Astrocyte (in vitro differentiated cells and primary cell): ENCODE measurements at regions not wholly inside any gene's neighbourhood (a gene's known extent, or its start where the extent isn't known, plus 50 kb on each side); places are given as distances from the start of the nearest gene placed in this dataset.

Experiments used
- DNase-seq: peaks from one replicate; pipeline ENCODE4 v3.0.0-alpha.2; 2010; ENCODE audit warnings: low read depth
- FAIRE-seq: peaks from 2 replicates; lab custom pipeline; 2011; peaks lifted over from hg19 to GRCh38; lab: Jason Lieb, UNC
- H2AFZ ChIP-seq: 2 replicates; pipeline ENCODE4 v1.6.0; 2012; ENCODE audit warnings: low read depth, low read length, inconsistent platforms
- H3K27ac ChIP-seq: 2 replicates; pipeline ENCODE4 v1.5.1; 2011; ENCODE audit warnings: low read depth, low read length, inconsistent platforms
- H3K27me3 ChIP-seq: 2 replicates; pipeline ENCODE4 v1.6.0; 2011; ENCODE audit warnings: low read length, inconsistent platforms; ENCODE audit not compliant: insufficient read depth
- H3K36me3 ChIP-seq: 2 replicates; pipeline ENCODE4 v1.5.1; 2011; ENCODE audit warnings: low read length, inconsistent platforms; ENCODE audit not compliant: insufficient read depth
- H3K4me1 ChIP-seq: 2 replicates; pipeline ENCODE4 v1.5.1; 2011; ENCODE audit warnings: low read length, inconsistent platforms; ENCODE audit not compliant: insufficient read depth
- H3K4me2 ChIP-seq: 2 replicates; pipeline ENCODE4 v1.6.0; 2012; ENCODE audit warnings: low read length, inconsistent platforms
- H3K4me3 ChIP-seq: 2 replicates; pipeline ENCODE4 v1.5.1; 2011; ENCODE audit warnings: low read depth, mild to moderate bottlenecking, low read length, inconsistent platforms; ENCODE audit not compliant: insufficient read depth
- H3K79me2 ChIP-seq: 2 replicates; pipeline ENCODE4 v1.6.0; 2012; ENCODE audit warnings: mild to moderate bottlenecking, low read length, inconsistent platforms; ENCODE audit not compliant: insufficient read depth
- H3K9ac ChIP-seq: 2 replicates; pipeline ENCODE4 v1.6.0; 2012; ENCODE audit warnings: mild to moderate bottlenecking, low read length, inconsistent platforms
- H3K9me3 ChIP-seq: 2 replicates; pipeline ENCODE4 v1.5.1; 2012; ENCODE audit warnings: low read depth, mild to moderate bottlenecking, low read length, inconsistent platforms; ENCODE audit not compliant: insufficient read depth
- H4K20me1 ChIP-seq: 2 replicates; pipeline ENCODE4 v1.6.0; 2012; ENCODE audit warnings: low read length, inconsistent platforms; ENCODE audit not compliant: insufficient read depth
- H3K27ac Mint-ChIP-seq: one replicate; pipeline ENCODE4 v1.8.0; 2021; ENCODE audit warnings: mild to moderate bottlenecking, mixed read lengths; ENCODE audit not compliant: unreplicated experiment
- H3K27me3 Mint-ChIP-seq: one replicate; pipeline ENCODE4 v1.8.0; 2021; ENCODE audit warnings: low read depth, mixed read lengths; ENCODE audit not compliant: unreplicated experiment
- H3K36me3 Mint-ChIP-seq: one replicate; pipeline ENCODE4 v1.8.0; 2021; ENCODE audit warnings: low read depth, mixed read lengths; ENCODE audit not compliant: unreplicated experiment
- H3K4me1 Mint-ChIP-seq: one replicate; pipeline ENCODE4 v1.8.0; 2021; ENCODE audit warnings: low read depth, mixed read lengths; ENCODE audit not compliant: unreplicated experiment
- H3K4me3 Mint-ChIP-seq: one replicate; pipeline ENCODE4 v1.8.0; 2021; ENCODE audit warnings: mild to moderate bottlenecking, moderate library complexity, mixed read lengths; ENCODE audit not compliant: unreplicated experiment
- H3K9me3 Mint-ChIP-seq: one replicate; pipeline ENCODE4 v1.8.0; 2021; ENCODE audit warnings: mild to moderate bottlenecking, mixed read lengths; ENCODE audit not compliant: unreplicated experiment
- EZH2 ChIP-seq: IDR thresholded peaks from 2 replicates; pipeline ENCODE4 v1.6.1; 2012; ENCODE audit warnings: mild to moderate bottlenecking, low read length, inconsistent platforms; ENCODE audit not compliant: insufficient read depth
- TF ChIP-seq, protein P1 (sequence below): IDR thresholded peaks from 2 replicates; pipeline ENCODE4 v1.5.1; 2011; ENCODE audit warnings: low read depth, mild to moderate bottlenecking, inconsistent platforms, low read length, moderate library complexity; ENCODE audit not compliant: insufficient read depth

DNA sequence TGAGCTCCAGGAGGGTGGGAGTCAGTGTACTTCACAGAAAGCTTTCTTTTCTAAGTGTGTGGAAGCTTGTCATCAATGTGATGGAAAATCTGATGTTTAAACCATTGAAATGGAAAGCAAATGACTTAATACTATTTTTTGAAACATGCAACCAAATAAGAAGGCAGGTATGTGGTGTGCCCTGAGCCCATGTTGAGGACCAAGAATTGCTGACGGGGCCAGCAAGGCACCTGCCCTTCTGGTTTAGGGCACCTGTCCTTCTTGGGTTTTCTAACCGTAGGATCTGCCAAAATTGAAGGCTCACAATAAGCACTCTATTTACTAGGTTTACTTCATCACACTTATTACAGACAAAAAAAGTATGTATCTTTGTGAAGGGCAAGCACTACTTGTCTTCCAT is 537.7 kb downstream of the SOCS6 start:
- H3K9me3 Mint-ChIP-seq: no peaks in the 10 kb centered on the region
- H3K9me3 ChIP-seq: peaks cover 2% of the 10 kb centered on the region
- no peaks in the 10 kb centered on the region for H3K27me3 Mint-ChIP-seq
- H3K36me3 Mint-ChIP-seq: no peaks in the 10 kb centered on the region
- H4K20me1 ChIP-seq: no peaks in the 10 kb centered on the region
- H3K4me2 ChIP-seq: no peak overlapping the region
- no peaks in the 10 kb centered on the region for H3K4me1 Mint-ChIP-seq
- FAIRE-seq (no peak), DNase-seq (no peak)
- H3K79me2 ChIP-seq: no peaks in the 10 kb centered on the region
- no peak overlapping the region for H3K27ac Mint-ChIP-seq
- no peak overlapping the region for H3K4me3 ChIP-seq
- no peaks in the 10 kb centered on the region for H3K36me3 ChIP-seq
- no peak for TF ChIP-seq EZH2
- TF ChIP-seq, protein P1, sequence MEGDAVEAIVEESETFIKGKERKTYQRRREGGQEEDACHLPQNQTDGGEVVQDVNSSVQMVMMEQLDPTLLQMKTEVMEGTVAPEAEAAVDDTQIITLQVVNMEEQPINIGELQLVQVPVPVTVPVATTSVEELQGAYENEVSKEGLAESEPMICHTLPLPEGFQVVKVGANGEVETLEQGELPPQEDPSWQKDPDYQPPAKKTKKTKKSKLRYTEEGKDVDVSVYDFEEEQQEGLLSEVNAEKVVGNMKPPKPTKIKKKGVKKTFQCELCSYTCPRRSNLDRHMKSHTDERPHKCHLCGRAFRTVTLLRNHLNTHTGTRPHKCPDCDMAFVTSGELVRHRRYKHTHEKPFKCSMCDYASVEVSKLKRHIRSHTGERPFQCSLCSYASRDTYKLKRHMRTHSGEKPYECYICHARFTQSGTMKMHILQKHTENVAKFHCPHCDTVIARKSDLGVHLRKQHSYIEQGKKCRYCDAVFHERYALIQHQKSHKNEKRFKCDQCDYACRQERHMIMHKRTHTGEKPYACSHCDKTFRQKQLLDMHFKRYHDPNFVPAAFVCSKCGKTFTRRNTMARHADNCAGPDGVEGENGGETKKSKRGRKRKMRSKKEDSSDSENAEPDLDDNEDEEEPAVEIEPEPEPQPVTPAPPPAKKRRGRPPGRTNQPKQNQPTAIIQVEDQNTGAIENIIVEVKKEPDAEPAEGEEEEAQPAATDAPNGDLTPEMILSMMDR: no peak
- H3K9ac ChIP-seq: no peak overlapping the region
- H3K27me3 ChIP-seq: no peaks in the 10 kb centered on the region
- H3K4me3 Mint-ChIP-seq: no peak overlapping the region
- H3K4me1 ChIP-seq: no peaks in the 10 kb centered on the region
- no peak overlapping the region for H3K27ac ChIP-seq
- H2AFZ ChIP-seq: no peak overlapping the region

DNA sequence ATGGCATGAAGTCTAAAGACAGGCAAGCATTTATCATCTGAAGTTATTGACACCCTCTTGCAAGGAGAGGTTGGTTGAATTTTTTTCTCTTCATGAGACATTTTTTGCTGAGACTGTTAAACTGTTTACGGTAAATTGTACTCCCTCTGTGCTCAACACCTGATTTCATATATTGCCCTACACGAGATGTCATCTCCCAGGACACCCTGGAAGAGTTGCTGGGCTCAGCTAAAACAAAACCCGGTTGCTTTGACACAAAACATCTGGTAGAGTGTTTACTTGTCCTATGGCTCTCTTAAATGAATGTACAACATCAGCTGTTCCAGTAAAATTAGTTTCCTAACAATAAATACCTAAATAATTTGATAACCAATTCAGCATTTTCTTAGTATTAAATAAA is 533.8 kb downstream of the SOCS6 start:
- H3K4me1 Mint-ChIP-seq: no peaks in the 10 kb centered on the region
- H3K27ac Mint-ChIP-seq: no peak overlapping the region

DNA sequence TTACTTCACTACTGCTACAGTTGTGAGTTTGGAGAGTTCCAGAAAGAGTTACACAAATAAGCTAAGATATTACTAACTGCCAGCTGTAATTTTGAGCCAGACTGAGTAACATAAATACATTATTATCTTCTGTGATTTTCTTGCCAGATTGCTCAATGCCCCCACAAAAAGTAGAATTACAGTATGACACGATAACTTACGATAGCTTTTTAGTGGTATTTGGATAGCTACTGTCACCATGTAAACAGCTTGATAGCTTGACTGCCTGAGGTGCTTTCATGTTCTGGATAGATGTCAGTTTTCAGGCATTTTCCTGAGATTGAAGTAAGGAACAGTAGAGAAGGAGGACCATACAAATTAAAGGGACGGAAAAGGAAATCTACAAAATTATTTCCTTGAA is 533.3 kb downstream of the SOCS6 start:
- Histone ChIP-seq H3K9ac (no peak overlapping the region), H3K27ac (no peak overlapping the region), H3K4me3 (no peak overlapping the region), H3K4me2 (no peak overlapping the region), H2AFZ (no peak overlapping the region), H3K36me3 (no peaks in the 10 kb centered on the region), H4K20me1 (no peaks in the 10 kb centered on the region), H3K4me1 (no peaks in the 10 kb centered on the region), H3K79me2 (no peaks in the 10 kb centered on the region), H3K9me3 (peaks cover 2% of the 10 kb centered on the region), H3K27me3 (no peaks in the 10 kb centered on the region)
- FAIRE-seq (no peak), DNase-seq (no peak)
- H3K36me3 Mint-ChIP-seq: no peaks in the 10 kb centered on the region
- no peaks in the 10 kb centered on the region for H3K27me3 Mint-ChIP-seq
- no peak overlapping the region for H3K4me3 Mint-ChIP-seq
- no peaks in the 10 kb centered on the region for H3K4me1 Mint-ChIP-seq
- H3K9me3 Mint-ChIP-seq: no peaks in the 10 kb centered on the region
- no peak overlapping the region for H3K27ac Mint-ChIP-seq
- TF ChIP-seq EZH2: no peak
- TF ChIP-seq, protein P1: no peak

More for the DNA sequence above, 533.8 kb downstream of the SOCS6 start:
- Histone ChIP-seq H3K4me1 (no peaks in the 10 kb centered on the region), H3K9me3 (peaks cover 2% of the 10 kb centered on the region), H3K27ac (no peak overlapping the region), H3K36me3 (no peaks in the 10 kb centered on the region), H2AFZ (no peak overlapping the region), H3K4me2 (no peak overlapping the region), H3K27me3 (no peaks in the 10 kb centered on the region), H4K20me1 (no peaks in the 10 kb centered on the region), H3K4me3 (no peak overlapping the region), H3K9ac (no peak overlapping the region), H3K79me2 (no peaks in the 10 kb centered on the region)
- FAIRE-seq (no peak), DNase-seq (no peak)
- no peaks in the 10 kb centered on the region for H3K9me3 Mint-ChIP-seq
- H3K36me3 Mint-ChIP-seq: no peaks in the 10 kb centered on the region
- no peaks in the 10 kb centered on the region for H3K27me3 Mint-ChIP-seq
- TF ChIP-seq, protein P1: no peak
- H3K4me3 Mint-ChIP-seq: no peak overlapping the region
